ENCODE measurements at regions not wholly inside any gene's neighbourhood (a gene's known extent, or its start where the extent isn't known, plus 50 kb on each side); places are given as distances from the start of the nearest gene placed in this dataset.
A peak's percentile ranks its signal among the peaks of the same experiment; 100 is the strongest.

- peak; percentile 1 for DNase-seq
These were observed 485.7 kb upstream of the ZNF385D start for GRCh38 chr3:22236490-22237270.

- DNase-seq, result no peak
These were observed 488.0 kb upstream of the ZNF385D start for GRCh38 chr3:22239011-22239410.

- DNase-seq, result no peak
These were observed 490.1 kb upstream of the ZNF385D start for GRCh38 chr3:22241110-22241509.

- no peak for DNase-seq
These were observed 493.9 kb upstream of the ZNF385D start for GRCh38 chr3:22244761-22245521.

- DNase-seq, result no peak
These were observed 495.0 kb upstream of the ZNF385D start for GRCh38 chr3:22245811-22246583.

GRCh38 chr3:22249658-22250057 lies 498.6 kb upstream of the ZNF385D start:
- no peak for DNase-seq

- DNase-seq, result no peak
These were observed 506.2 kb upstream of the ZNF385D start for GRCh38 chr3:22257252-22257651.

- no peak for DNase-seq
These were observed 511.4 kb upstream of the ZNF385D start for GRCh38 chr3:22262386-22262785.

GRCh38 chr3:22263042-22263441 lies 512.0 kb upstream of the ZNF385D start:
- no peak for DNase-seq

GRCh38 chr3:22265403-22265802 lies 514.4 kb upstream of the ZNF385D start:
- DNase-seq, result no peak

- no peak for DNase-seq
These were observed 518.8 kb upstream of the ZNF385D start for GRCh38 chr3:22269831-22270230.

- DNase-seq, result no peak
These were observed 525.3 kb upstream of the ZNF385D start for GRCh38 chr3:22276351-22276750.

GRCh38 chr3:22284559-22284958 lies 533.5 kb upstream of the ZNF385D start:
- peak; percentile 2 for DNase-seq

GRCh38 chr3:22288756-22289155 lies 537.7 kb upstream of the ZNF385D start:
- DNase-seq, result no peak

- DNase-seq, result no peak
These were observed 541.7 kb upstream of the ZNF385D start for GRCh38 chr3:22292681-22293080.

- DNase-seq, result no peak
These were observed 545.6 kb upstream of the ZNF385D start for GRCh38 chr3:22296601-22297000.

- no peak for DNase-seq
These were observed 546.4 kb upstream of the ZNF385D start for GRCh38 chr3:22297436-22297835.

- DNase-seq, result no peak
These were observed 555.4 kb upstream of the ZNF385D start for GRCh38 chr3:22306454-22306853.

- DNase-seq, result no peak
These were observed 557.9 kb upstream of the ZNF385D start for GRCh38 chr3:22308871-22309270.

GRCh38 chr3:22315925-22316324 lies 564.9 kb upstream of the ZNF385D start:
- DNase-seq, result no peak

GRCh38 chr3:22318325-22318724 lies 567.3 kb upstream of the ZNF385D start:
- no peak for DNase-seq

GRCh38 chr3:22319446-22319845 lies 568.4 kb upstream of the ZNF385D start:
- DNase-seq, result no peak

- DNase-seq, result no peak
These were observed 571.9 kb upstream of the ZNF385D start for GRCh38 chr3:22322861-22323260.

- no peak for DNase-seq
These were observed 575.3 kb upstream of the ZNF385D start for GRCh38 chr3:22326305-22326704.
